ENCODE measurements at regions not wholly inside any gene's neighbourhood (a gene's known extent, or its start where the extent isn't known, plus 50 kb on each side); places are given as distances from the start of the nearest gene placed in this dataset.

DNA sequence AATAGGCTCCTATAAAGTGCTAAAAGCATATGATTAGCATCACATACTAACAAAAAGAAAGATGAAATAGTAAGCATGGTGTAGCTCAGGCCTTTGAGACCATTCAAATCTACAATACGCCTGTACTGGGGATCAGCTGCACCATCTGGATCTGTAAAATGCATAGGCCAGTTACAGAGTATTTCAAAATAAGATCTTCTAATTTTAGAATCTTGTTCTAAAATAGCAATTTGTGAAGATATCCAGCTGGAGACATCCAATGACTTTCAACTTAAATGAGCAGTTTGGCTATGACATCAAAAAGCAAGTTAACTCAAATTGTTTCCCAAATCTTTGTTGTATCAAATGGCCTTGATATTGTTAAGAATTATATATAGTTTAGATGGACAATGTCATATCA is 386.3 kb downstream of the MRPS30 start:
- H3K9me3 ChIP-seq, result no peaks in the 10 kb centered on the region
- intact Hi-C loops (cut with DNase I), result no loop called here
- no peaks in the 10 kb centered on the region for H3K27me3 ChIP-seq (replicated peaks; ENCODE audit: insufficient read depth)
- H3K4me3 ChIP-seq, result no peak overlapping the region
- no peaks in the 10 kb centered on the region for H3K4me1 ChIP-seq (replicated peaks)
- TF ChIP-seq POLR2A (IDR thresholded peaks at IDR 0.05) (no peak), POLR2AphosphoS5 (IDR thresholded peaks at IDR 0.05) (no peak)
- TF ChIP-seq, protein P1, sequence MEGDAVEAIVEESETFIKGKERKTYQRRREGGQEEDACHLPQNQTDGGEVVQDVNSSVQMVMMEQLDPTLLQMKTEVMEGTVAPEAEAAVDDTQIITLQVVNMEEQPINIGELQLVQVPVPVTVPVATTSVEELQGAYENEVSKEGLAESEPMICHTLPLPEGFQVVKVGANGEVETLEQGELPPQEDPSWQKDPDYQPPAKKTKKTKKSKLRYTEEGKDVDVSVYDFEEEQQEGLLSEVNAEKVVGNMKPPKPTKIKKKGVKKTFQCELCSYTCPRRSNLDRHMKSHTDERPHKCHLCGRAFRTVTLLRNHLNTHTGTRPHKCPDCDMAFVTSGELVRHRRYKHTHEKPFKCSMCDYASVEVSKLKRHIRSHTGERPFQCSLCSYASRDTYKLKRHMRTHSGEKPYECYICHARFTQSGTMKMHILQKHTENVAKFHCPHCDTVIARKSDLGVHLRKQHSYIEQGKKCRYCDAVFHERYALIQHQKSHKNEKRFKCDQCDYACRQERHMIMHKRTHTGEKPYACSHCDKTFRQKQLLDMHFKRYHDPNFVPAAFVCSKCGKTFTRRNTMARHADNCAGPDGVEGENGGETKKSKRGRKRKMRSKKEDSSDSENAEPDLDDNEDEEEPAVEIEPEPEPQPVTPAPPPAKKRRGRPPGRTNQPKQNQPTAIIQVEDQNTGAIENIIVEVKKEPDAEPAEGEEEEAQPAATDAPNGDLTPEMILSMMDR (IDR thresholded peaks at IDR 0.05), result no peak
- no peaks in the 10 kb centered on the region for H3K36me3 ChIP-seq
- no peak overlapping the region for H3K27ac ChIP-seq
- WGBS, result 83% methylated on average over 1 of the region's 1 CpG
- DNase-seq (ENCODE audit: low spot score), result no peak

All from prostate gland (tissue), 2 donors.